MM.1S (cell line): ENCODE measurements at regions not wholly inside any gene's neighbourhood (a gene's known extent, or its start where the extent isn't known, plus 50 kb on each side); places are given as distances from the start of the nearest gene placed in this dataset.

Source experiments
- DNase-seq: peaks from one replicate; pipeline ENCODE4 v3.0.0-alpha.2; 2015
- H2AFZ ChIP-seq: fragments of 300-600 bp; sonication (generic); 2 replicates; pipeline ENCODE4 v1.6.0; 2016; ENCODE audit warnings: antibody characterized with exemption, low read length
- H3F3A ChIP-seq: fragments of 300-600 bp; sonication (generic); 2 replicates; pipeline ENCODE4 v1.6.1; 2016; ENCODE audit warnings: mild to moderate bottlenecking, antibody characterized with exemption, low read length, moderate library complexity, mixed read lengths; ENCODE audit not compliant: insufficient read depth
- H3K27ac ChIP-seq: fragments of 300-600 bp; sonication (generic); 2 replicates; pipeline ENCODE4 v1.5.1; 2016; ENCODE audit warnings: mild to moderate bottlenecking, low read length
- H3K27me3 ChIP-seq: fragments of 300-600 bp; sonication (generic); replicated peaks from 2 replicates; pipeline ENCODE4 v1.6.0; 2016; ENCODE audit warnings: low read length; ENCODE audit not compliant: insufficient read depth
- H3K36me3 ChIP-seq: fragments of 300-600 bp; sonication (generic); replicated peaks from 2 replicates; pipeline ENCODE4 v1.6.1; 2016; ENCODE audit warnings: mild to moderate bottlenecking, low read length, mixed read lengths; ENCODE audit not compliant: insufficient read depth
- H3K4me1 ChIP-seq: fragments of 300-600 bp; sonication (generic); 2 replicates; pipeline ENCODE4 v1.6.1; 2016; ENCODE audit warnings: low read length, mixed read lengths
- H3K4me2 ChIP-seq: fragments of 300-600 bp; sonication (generic); 2 replicates; pipeline ENCODE4 v1.6.0; 2016; ENCODE audit warnings: low read depth, low read length
- H3K4me3 ChIP-seq: fragments of 300-600 bp; sonication (generic); 2 replicates; pipeline ENCODE4 v1.5.1; 2016; ENCODE audit warnings: low read length, mixed read lengths
- H3K79me2 ChIP-seq: fragments of 300-600 bp; sonication (generic); 2 replicates; pipeline ENCODE4 v1.6.1; 2016; ENCODE audit warnings: mixed run types, low read length, mixed read lengths
- H3K9ac ChIP-seq: fragments of 300-600 bp; sonication (generic); 2 replicates; pipeline ENCODE4 v1.6.1; 2016; ENCODE audit warnings: low read length, mixed read lengths
- H3K9me2 ChIP-seq: fragments of 300-600 bp; sonication (generic); replicated peaks from 2 replicates; pipeline ENCODE4 v1.6.1; 2016; ENCODE audit warnings: mild to moderate bottlenecking, low read length, mixed read lengths; ENCODE audit not compliant: insufficient read depth
- H3K9me3 ChIP-seq: fragments of 300-600 bp; sonication (generic); replicated peaks from 2 replicates; pipeline ENCODE4 v1.6.1; 2016; ENCODE audit warnings: mild to moderate bottlenecking, low read length, mixed read lengths; ENCODE audit not compliant: insufficient read depth
- H4K20me1 ChIP-seq: fragments of 300-600 bp; sonication (generic); 2 replicates; pipeline ENCODE4 v1.6.1; 2016; ENCODE audit warnings: mild to moderate bottlenecking, low read length, moderate library complexity, mixed read lengths; ENCODE audit not compliant: insufficient read depth
- CTCF ChIP-seq: fragments of 300-600 bp; sonication (generic); IDR thresholded peaks from 2 replicates; pipeline ENCODE4 v1.5.1; 2016; ENCODE audit warnings: antibody characterized with exemption, low read length, mixed read lengths
- EZH2 ChIP-seq: fragments of 300-600 bp; sonication (generic); optimal IDR thresholded peaks from 2 replicates; pipeline ENCODE3; 2017; ENCODE audit warnings: low read depth, mild to moderate bottlenecking, antibody characterized with exemption, low read length, mixed read lengths
- EZH2phosphoT487 ChIP-seq: fragments of 300-600 bp; sonication (generic); IDR thresholded peaks from 2 replicates; pipeline ENCODE4 v1.6.1; 2018; ENCODE audit warnings: antibody characterized with exemption, low read length

GRCh38 chr4:173700650-173701049 lies 170.6 kb upstream of the HAND2 start:
- H3K27me3 ChIP-seq = no peaks in the 10 kb centered on the region
- H3K27ac ChIP-seq = no peak overlapping the region
- TF ChIP-seq CTCF (no peak), EZH2phosphoT487 (no peak), EZH2 (no peak)

GRCh38 chr4:173699841-173700475 lies 169.9 kb upstream of the HAND2 start:
- no peak overlapping the region for H3K4me3 ChIP-seq
- H4K20me1 ChIP-seq = no peaks in the 10 kb centered on the region
- TF ChIP-seq CTCF (no peak), EZH2 (no peak), EZH2phosphoT487 (no peak)
- no peak overlapping the region for H3K4me2 ChIP-seq
- H3K36me3 ChIP-seq = no peaks in the 10 kb centered on the region
- no peak overlapping the region for H3K27ac ChIP-seq
- H3K27me3 ChIP-seq = no peaks in the 10 kb centered on the region
- no peaks in the 10 kb centered on the region for H3K79me2 ChIP-seq
- no peaks in the 10 kb centered on the region for H3F3A ChIP-seq
- DNase-seq = no peak
- H3K9ac ChIP-seq = no peak overlapping the region
- no peaks in the 10 kb centered on the region for H3K9me3 ChIP-seq
- H3K9me2 ChIP-seq = no peaks in the 10 kb centered on the region
- H2AFZ ChIP-seq = no peak overlapping the region
- H3K4me1 ChIP-seq = no peaks in the 10 kb centered on the region

More at GRCh38 chr4:173700650-173701049, 170.6 kb upstream of the HAND2 start:
- no peak overlapping the region for H3K4me3 ChIP-seq
- H3K9ac ChIP-seq = no peak overlapping the region
- no peak for DNase-seq
- H3K4me2 ChIP-seq = no peak overlapping the region
- no peaks in the 10 kb centered on the region for H4K20me1 ChIP-seq
- no peaks in the 10 kb centered on the region for H3K4me1 ChIP-seq
- H3K79me2 ChIP-seq = no peaks in the 10 kb centered on the region
- H3K9me3 ChIP-seq = no peaks in the 10 kb centered on the region
- H3K36me3 ChIP-seq = no peaks in the 10 kb centered on the region
- H2AFZ ChIP-seq = no peak overlapping the region
- H3F3A ChIP-seq = no peaks in the 10 kb centered on the region
- H3K9me2 ChIP-seq = no peaks in the 10 kb centered on the region

GRCh38 chr4:173698557-173699262 lies 168.7 kb upstream of the HAND2 start:
- H3K9me2 ChIP-seq = no peaks in the 10 kb centered on the region
- H3K9me3 ChIP-seq = no peaks in the 10 kb centered on the region
- H2AFZ ChIP-seq = no peak overlapping the region
- H4K20me1 ChIP-seq = no peaks in the 10 kb centered on the region
- no peak overlapping the region for H3K4me3 ChIP-seq
- no peak overlapping the region for H3K4me2 ChIP-seq
- no peaks in the 10 kb centered on the region for H3K79me2 ChIP-seq
- no peaks in the 10 kb centered on the region for H3K36me3 ChIP-seq
- H3K9ac ChIP-seq = no peak overlapping the region
- H3K4me1 ChIP-seq = no peaks in the 10 kb centered on the region
- no peaks in the 10 kb centered on the region for H3K27me3 ChIP-seq
- DNase-seq = no peak
- TF ChIP-seq EZH2 (no peak), EZH2phosphoT487 (no peak), CTCF (no peak)
- H3K27ac ChIP-seq = no peak overlapping the region
- no peaks in the 10 kb centered on the region for H3F3A ChIP-seq
